ENCODE measurements at regions not wholly inside any gene's neighbourhood (a gene's known extent, or its start where the extent isn't known, plus 50 kb on each side); places are given as distances from the start of the nearest gene placed in this dataset.

- DNase-seq (ENCODE audit: low spot score) (no peak), ATAC-seq (ENCODE audit: insufficient number of reproducible peaks, low FRiP score, low read depth) (no peak)
- no peak for TF ChIP-seq CTCF (IDR thresholded peaks at IDR 0.05)
- Histone ChIP-seq H3K4me1 (ENCODE audit: control insufficient read depth in 1 of 2, low read depth in 2 of 2) (peaks cover 0 to 8% of the 10 kb centered on the region in 2 donors), H3K27ac (no peak overlapping the region), H3K36me3 (no peaks in the 10 kb centered on the region), H3K27me3 (replicated peaks; ENCODE audit: insufficient read depth) (no peaks in the 10 kb centered on the region), H3K9me3 (no peaks in the 10 kb centered on the region), H3K4me3 (no peak overlapping the region)
These were observed 329.9 kb upstream of the ZMIZ1 start for GRCh38 chr10:78738861-78739260.

DNA sequence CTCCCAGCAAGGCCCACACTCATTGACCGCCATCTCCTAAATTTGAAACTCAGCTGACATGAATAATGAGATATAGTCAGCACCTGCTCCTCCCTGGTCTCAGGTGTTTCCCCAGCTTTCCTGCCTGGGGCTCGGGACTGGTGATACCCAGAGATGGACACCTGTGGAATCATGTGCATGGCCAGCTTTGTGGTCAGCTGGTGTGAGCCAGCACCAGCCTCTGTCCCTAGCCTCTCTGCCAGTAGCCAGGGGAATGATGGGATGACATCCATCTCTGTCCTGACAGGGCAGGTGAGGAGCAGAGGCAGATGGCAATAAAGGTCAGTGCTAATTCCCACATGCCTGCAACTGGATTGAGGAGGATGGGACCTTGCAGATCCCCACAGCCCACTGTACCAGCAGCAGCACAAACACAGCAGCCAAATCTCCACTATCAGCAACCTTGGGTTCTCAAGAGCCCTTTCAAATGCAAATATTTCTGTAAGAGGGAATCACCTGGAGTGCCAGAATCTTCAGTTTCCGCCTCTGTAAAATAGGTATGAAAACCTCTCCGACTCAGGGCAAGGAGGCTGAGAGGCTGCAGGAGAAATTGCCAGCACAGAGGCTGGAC lies 329.2 kb upstream of the ZMIZ1 start:
- ATAC-seq (ENCODE audit: insufficient number of reproducible peaks, low FRiP score, low read depth), result no peak
- Histone ChIP-seq H3K36me3 (no peaks in the 10 kb centered on the region), H3K4me3 (no peak overlapping the region), H3K27me3 (replicated peaks; ENCODE audit: insufficient read depth) (no peaks in the 10 kb centered on the region), H3K27ac (no peak overlapping the region), H3K9me3 (no peaks in the 10 kb centered on the region), H3K4me1 (ENCODE audit: control insufficient read depth in 1 of 2, low read depth in 2 of 2) (peaks cover 0 to 8% of the 10 kb centered on the region in 2 donors)
- DNase-seq (ENCODE audit: low spot score), result no peak
- TF ChIP-seq CTCF (IDR thresholded peaks at IDR 0.05), result no peak

GRCh38 chr10:78740976-78741915 lies 327.5 kb upstream of the ZMIZ1 start:
- no peak for TF ChIP-seq CTCF (IDR thresholded peaks at IDR 0.05)
- no peak for DNase-seq (ENCODE audit: low spot score)
- Histone ChIP-seq H3K4me3 (no peak overlapping the region), H3K27ac (no peak overlapping the region), H3K27me3 (replicated peaks; ENCODE audit: insufficient read depth) (no peaks in the 10 kb centered on the region), H3K4me1 (ENCODE audit: control insufficient read depth in 1 of 2, low read depth in 2 of 2) (peaks cover 0 to 8% of the 10 kb centered on the region in 2 donors), H3K9me3 (no peaks in the 10 kb centered on the region), H3K36me3 (no peaks in the 10 kb centered on the region)
- ATAC-seq (ENCODE audit: insufficient number of reproducible peaks, low FRiP score, low read depth), result no peak

DNA sequence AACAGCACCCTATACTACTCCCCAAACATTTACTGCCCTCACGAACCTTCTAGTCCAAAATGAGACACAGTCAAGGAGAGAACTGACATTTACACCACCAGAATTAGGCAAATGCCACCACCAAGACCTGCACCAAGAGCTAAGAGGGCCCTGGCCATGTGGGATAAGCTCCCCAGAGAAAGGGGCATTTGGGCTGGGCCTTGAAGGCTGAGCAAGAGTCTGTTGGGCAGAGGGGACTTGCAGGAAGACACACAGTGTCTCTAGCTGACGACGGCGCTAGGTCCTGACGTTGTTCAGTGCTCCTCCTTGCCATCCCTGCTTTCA lies 326.4 kb upstream of the ZMIZ1 start:
- ATAC-seq (ENCODE audit: insufficient number of reproducible peaks, low FRiP score, low read depth) (no peak), DNase-seq (ENCODE audit: low spot score) (no peak)
- Histone ChIP-seq H3K27me3 (replicated peaks; ENCODE audit: insufficient read depth) (no peaks in the 10 kb centered on the region), H3K27ac (no peak overlapping the region), H3K4me1 (ENCODE audit: control insufficient read depth in 1 of 2, low read depth in 2 of 2) (peaks cover 0 to 8% of the 10 kb centered on the region in 2 donors), H3K9me3 (no peaks in the 10 kb centered on the region), H3K4me3 (no peak overlapping the region), H3K36me3 (no peaks in the 10 kb centered on the region)
- TF ChIP-seq CTCF (IDR thresholded peaks at IDR 0.05), result no peak

DNA sequence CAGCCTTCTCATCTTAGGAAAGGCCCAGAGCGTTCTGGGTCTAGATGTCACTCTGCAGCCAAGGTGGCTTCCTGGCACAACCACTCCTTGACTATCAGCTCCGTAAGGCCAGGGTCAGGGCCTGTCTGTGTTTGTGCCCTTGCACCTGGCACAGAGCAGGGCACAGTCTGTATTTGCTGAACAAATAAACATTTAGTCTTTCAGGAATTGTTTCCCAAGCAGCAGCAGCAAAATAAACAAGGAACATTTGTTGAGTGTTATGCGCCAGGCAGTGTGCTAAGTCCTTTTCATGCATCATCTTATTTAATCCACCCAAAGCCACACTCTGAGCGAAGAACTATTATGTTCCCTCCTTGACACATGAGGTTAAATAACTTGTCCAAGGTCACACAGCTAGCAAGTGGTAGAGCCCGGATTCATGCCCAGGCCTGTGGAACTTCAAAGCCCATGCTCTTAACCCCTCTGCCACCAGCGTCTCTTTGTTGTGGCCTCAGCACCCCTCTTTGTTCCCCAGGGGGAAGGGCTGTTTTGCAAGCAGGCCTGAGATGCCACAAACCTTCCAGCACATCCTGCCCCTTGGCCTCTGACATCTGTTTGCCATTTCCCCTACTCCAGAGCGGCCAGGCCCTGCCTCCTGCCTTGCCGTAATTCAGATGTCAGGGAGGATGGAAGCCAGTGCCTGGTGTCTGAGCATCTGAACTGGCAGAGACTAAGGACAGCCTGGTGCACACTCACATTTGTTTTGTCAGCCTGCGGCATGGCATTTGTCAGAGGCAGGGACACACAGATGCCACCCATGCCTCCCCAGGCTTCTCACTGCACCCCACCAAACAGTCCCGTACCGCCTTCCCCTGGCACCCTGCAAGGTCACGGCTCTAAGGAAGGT lies 325.8 kb upstream of the ZMIZ1 start:
- H3K4me1 ChIP-seq (ENCODE audit: control insufficient read depth in 1 of 2, low read depth in 2 of 2), result peaks cover 0 to 8% of the 10 kb centered on the region in 2 donors
- DNase-seq (ENCODE audit: low spot score) (no peak), ATAC-seq (ENCODE audit: insufficient number of reproducible peaks, low FRiP score, low read depth) (no peak)
- H3K27me3 ChIP-seq (replicated peaks; ENCODE audit: insufficient read depth), result no peaks in the 10 kb centered on the region
- no peak for TF ChIP-seq CTCF (IDR thresholded peaks at IDR 0.05)
- no peaks in the 10 kb centered on the region for H3K36me3 ChIP-seq
- H3K9me3 ChIP-seq, result no peaks in the 10 kb centered on the region
- no peak overlapping the region for H3K27ac ChIP-seq
- no peak overlapping the region for H3K4me3 ChIP-seq

Measured in thoracic aorta (tissue), 2 donors.